Central memory CD8-positive, alpha-beta T cell (primary cell): ENCODE measurements at regions not wholly inside any gene's neighbourhood (a gene's known extent, or its start where the extent isn't known, plus 50 kb on each side); places are given as distances from the start of the nearest gene placed in this dataset.
"Not testable (repeated sequence)": the region's sequence is repeated elsewhere in the genome, so short reads cannot be mapped to it uniquely, and the experiment has no call there.

Experiments
- ATAC-seq: fragments of 150-1000 bp; cut with Tn5 transposase; replicated peaks from 2 replicates; pipeline ENCODE4 v1.10.0; 2022; ENCODE audit warnings: mild to moderate bottlenecking, moderate FRiP score, moderate number of reproducible peaks; ENCODE audit not compliant: poor library complexity, severe bottlenecking; ENCODE audit errors: extremely low read depth
- DNase-seq, 2 donors: peaks; one replicate each; pipeline ENCODE4 v3.0.0; 2021; ENCODE audit warnings: low spot score in 2 of 2
- H3K27ac Mint-ChIP-seq: one replicate; pipeline ENCODE4 v1.8.0; 2022; ENCODE audit warnings: low read depth, mild to moderate bottlenecking, moderate library complexity, mixed read lengths
- H3K27me3 Mint-ChIP-seq: one replicate; pipeline ENCODE4 v1.8.0; 2022; ENCODE audit warnings: mixed read lengths
- H3K36me3 Mint-ChIP-seq: one replicate; pipeline ENCODE4 v1.8.0; 2022; ENCODE audit warnings: mild to moderate bottlenecking, moderate library complexity, mixed read lengths; ENCODE audit not compliant: insufficient read depth
- H3K4me1 Mint-ChIP-seq: one replicate; pipeline ENCODE4 v1.8.0; 2022; ENCODE audit warnings: mixed read lengths
- H3K4me3 Mint-ChIP-seq: one replicate; pipeline ENCODE4 v1.8.0; 2022; ENCODE audit warnings: mild to moderate bottlenecking, moderate library complexity, mixed read lengths
- H3K9me3 Mint-ChIP-seq: one replicate; pipeline ENCODE4 v1.8.0; 2022; ENCODE audit warnings: mixed read lengths

DNA sequence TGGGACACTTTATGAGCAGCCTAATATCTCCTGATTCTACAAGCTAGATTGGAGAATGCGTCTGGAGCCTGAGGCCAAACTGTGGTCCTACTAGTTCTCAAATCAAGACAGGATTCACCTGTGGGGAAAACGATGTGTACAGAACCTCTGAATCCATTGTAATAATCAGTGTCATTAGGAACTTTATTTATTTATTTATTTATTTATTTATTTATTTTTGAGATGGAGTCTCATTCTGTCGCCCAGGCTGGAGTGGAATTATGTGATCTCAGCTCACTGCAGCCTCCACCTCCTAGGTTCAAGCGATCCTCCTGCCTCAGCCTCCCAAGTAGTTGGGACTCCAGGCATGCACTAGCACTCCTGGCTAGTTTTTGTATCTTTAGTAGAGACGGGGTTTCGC, 52.6 kb upstream of the KIF26B start:
- not testable (repeated sequence) for H3K4me3 Mint-ChIP-seq, ATAC-seq, DNase-seq, H3K36me3 Mint-ChIP-seq, H3K4me1 Mint-ChIP-seq, H3K27me3 Mint-ChIP-seq, H3K27ac Mint-ChIP-seq, H3K9me3 Mint-ChIP-seq

- ATAC-seq: no peak
- Mint-ChIP-seq H3K4me3 (no peak overlapping the region), H3K4me1 (no peaks in the 10 kb centered on the region)
These were observed 55.4 kb upstream of the KIF26B start for GRCh38 chr1:245099401-245099800.

GRCh38 chr1:245098924-245099323, 55.9 kb upstream of the KIF26B start:
- H3K27me3 Mint-ChIP-seq: no peaks in the 10 kb centered on the region
- H3K9me3 Mint-ChIP-seq: no peaks in the 10 kb centered on the region
- no peak overlapping the region for H3K4me3 Mint-ChIP-seq
- no peak overlapping the region for H3K27ac Mint-ChIP-seq
- ATAC-seq (no peak), DNase-seq (no peak)
- H3K4me1 Mint-ChIP-seq: no peaks in the 10 kb centered on the region
- no peaks in the 10 kb centered on the region for H3K36me3 Mint-ChIP-seq

More at GRCh38 chr1:245099401-245099800, 55.4 kb upstream of the KIF26B start:
- H3K27ac Mint-ChIP-seq: no peak overlapping the region
- H3K27me3 Mint-ChIP-seq: no peaks in the 10 kb centered on the region
- no peak for DNase-seq
- no peaks in the 10 kb centered on the region for H3K36me3 Mint-ChIP-seq
- no peaks in the 10 kb centered on the region for H3K9me3 Mint-ChIP-seq

DNA sequence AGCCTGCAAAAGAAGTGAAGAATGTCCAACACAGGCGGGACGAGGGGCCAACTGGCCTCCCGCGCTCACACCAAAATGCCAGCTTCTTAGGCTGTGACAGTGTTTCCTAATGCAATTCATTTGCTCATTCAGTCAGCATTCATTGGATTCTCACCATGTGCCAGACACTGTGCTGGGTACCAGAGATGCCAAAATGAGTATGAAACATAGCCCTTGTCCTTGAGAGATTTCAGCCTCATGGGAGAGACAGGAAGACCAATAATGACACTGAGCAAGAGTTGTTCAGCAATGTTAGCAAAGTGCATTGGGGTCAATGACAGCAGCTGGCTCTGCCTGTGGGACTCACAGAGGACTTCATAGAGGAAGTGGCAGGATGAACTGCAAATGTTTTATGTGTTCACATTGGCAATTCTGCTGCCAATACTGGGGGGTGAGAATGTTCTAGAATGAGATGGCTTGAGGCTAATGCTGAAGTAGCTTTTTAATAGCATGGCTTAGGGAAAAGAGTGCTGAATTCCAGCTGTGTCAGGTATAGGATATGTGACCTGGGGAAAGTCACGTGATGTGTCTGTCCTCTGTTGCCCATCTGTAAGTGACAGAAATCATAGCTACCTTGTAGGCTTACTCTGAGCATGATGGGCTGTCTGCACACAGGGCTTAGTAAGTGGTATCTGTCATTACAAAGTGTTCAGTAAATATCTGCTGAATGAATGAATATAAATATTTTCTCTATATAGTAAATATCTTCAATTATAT, 58.3 kb upstream of the KIF26B start:
- Mint-ChIP-seq H3K4me3 (no peak overlapping the region), H3K27me3 (no peaks in the 10 kb centered on the region), H3K4me1 (no peaks in the 10 kb centered on the region), H3K9me3 (no peaks in the 10 kb centered on the region), H3K36me3 (no peaks in the 10 kb centered on the region), H3K27ac (no peak overlapping the region)
- ATAC-seq: no peak
- DNase-seq: no peak

- Mint-ChIP-seq H3K36me3 (no peaks in the 10 kb centered on the region), H3K27ac (no peak overlapping the region), H3K9me3 (no peaks in the 10 kb centered on the region), H3K27me3 (no peaks in the 10 kb centered on the region), H3K4me1 (no peaks in the 10 kb centered on the region), H3K4me3 (no peak overlapping the region)
- no peak for ATAC-seq
- no peak for DNase-seq
These were observed 58.9 kb upstream of the KIF26B start for GRCh38 chr1:245095903-245096302.

GRCh38 chr1:245094954-245095353, 59.8 kb upstream of the KIF26B start:
- no peak for DNase-seq
- ATAC-seq: no peak
- Mint-ChIP-seq H3K4me1 (no peaks in the 10 kb centered on the region), H3K27ac (no peak overlapping the region), H3K36me3 (no peaks in the 10 kb centered on the region), H3K9me3 (no peaks in the 10 kb centered on the region), H3K27me3 (no peaks in the 10 kb centered on the region), H3K4me3 (no peak overlapping the region)

- H3K27ac Mint-ChIP-seq: no peak overlapping the region
- DNase-seq: no peak
- no peaks in the 10 kb centered on the region for H3K9me3 Mint-ChIP-seq
- no peak overlapping the region for H3K4me3 Mint-ChIP-seq
- H3K36me3 Mint-ChIP-seq: no peaks in the 10 kb centered on the region
- H3K27me3 Mint-ChIP-seq: no peaks in the 10 kb centered on the region
- ATAC-seq: no peak
- no peaks in the 10 kb centered on the region for H3K4me1 Mint-ChIP-seq
These were observed 60.7 kb upstream of the KIF26B start for GRCh38 chr1:245094092-245094491.

- ATAC-seq (no peak), DNase-seq (no peak)
- Mint-ChIP-seq H3K36me3 (peaks cover 1% of the 10 kb centered on the region), H3K9me3 (no peaks in the 10 kb centered on the region), H3K27me3 (no peaks in the 10 kb centered on the region), H3K4me1 (no peaks in the 10 kb centered on the region), H3K4me3 (no peak overlapping the region), H3K27ac (no peak overlapping the region)
These were observed 62.2 kb upstream of the KIF26B start for GRCh38 chr1:245092638-245092976.

DNA sequence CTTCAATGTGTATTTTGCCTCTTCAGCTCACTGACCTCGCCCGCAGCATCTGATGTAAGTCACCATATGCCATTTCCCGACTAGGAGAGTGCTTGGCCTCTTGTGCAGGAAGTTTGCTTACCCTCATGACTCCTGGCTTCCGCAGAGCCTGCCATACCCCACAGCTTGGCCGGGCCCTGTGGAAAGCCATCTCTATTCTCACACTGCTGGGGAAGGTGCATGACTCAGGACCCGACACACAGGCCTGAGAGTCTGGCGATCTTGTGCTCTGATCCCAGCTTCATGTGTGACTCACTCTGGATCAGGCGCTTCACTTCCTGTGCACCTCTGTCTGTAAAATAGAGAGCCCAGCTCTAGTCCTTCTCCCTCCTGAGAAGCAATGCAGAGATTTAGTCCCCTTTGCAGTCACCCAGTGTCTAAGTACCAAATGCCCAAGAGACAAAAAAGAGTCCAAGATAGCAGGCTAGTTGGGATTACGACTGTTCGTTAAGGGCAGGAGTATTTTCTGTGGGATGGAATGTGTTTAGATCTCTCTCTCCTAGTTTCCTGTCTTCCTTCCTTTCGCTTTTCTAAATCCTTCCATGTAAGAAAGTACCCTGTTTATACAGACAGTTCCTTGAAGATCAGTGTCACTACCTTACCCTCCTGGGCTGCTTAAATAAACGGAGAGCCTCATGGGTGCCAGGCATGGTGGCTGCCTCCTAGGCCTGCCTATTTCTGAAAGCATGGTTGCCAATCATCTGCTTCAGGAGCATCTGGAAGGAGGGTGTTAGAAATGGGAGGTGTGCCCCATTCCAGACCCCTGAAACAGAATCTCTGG, 62.8 kb upstream of the KIF26B start:
- Mint-ChIP-seq H3K27ac (no peak overlapping the region), H3K4me3 (no peak overlapping the region), H3K9me3 (no peaks in the 10 kb centered on the region), H3K27me3 (no peaks in the 10 kb centered on the region), H3K4me1 (no peaks in the 10 kb centered on the region), H3K36me3 (peaks cover 1% of the 10 kb centered on the region)
- no peak for ATAC-seq
- DNase-seq: no peak

- Mint-ChIP-seq H3K27ac (no peak overlapping the region), H3K36me3 (peaks cover 1% of the 10 kb centered on the region), H3K27me3 (no peaks in the 10 kb centered on the region), H3K9me3 (no peaks in the 10 kb centered on the region), H3K4me3 (no peak overlapping the region), H3K4me1 (no peaks in the 10 kb centered on the region)
- no peak for DNase-seq
- no peak for ATAC-seq
These were observed 63.6 kb upstream of the KIF26B start for GRCh38 chr1:245091171-245091621.

- DNase-seq: no peak
- no peak overlapping the region for H3K4me3 Mint-ChIP-seq
- ATAC-seq: no peak
- peaks cover 1% of the 10 kb centered on the region for H3K36me3 Mint-ChIP-seq
- no peak overlapping the region for H3K27ac Mint-ChIP-seq
- no peaks in the 10 kb centered on the region for H3K9me3 Mint-ChIP-seq
- no peaks in the 10 kb centered on the region for H3K4me1 Mint-ChIP-seq
- no peaks in the 10 kb centered on the region for H3K27me3 Mint-ChIP-seq
These were observed 64.2 kb upstream of the KIF26B start for GRCh38 chr1:245090491-245091090.

DNA sequence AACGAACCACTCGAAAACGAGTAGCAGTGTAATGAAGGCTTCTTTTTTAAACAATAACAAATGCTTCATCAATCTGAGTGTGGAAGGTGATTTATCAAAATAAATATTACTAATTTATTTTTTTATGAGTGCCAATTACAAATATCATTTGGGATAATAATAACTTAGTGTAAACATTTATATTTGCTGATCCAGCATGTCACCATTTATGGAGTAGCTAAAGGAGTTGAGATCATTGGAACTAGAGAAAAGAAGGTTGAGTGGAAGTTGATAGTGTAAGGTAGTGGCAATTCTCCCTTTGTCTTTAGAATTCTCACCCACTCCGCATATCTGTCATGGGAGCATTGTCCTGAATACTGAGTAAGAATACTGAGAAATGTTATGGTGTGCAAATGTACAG, 67.1 kb upstream of the KIF26B start:
- no peaks in the 10 kb centered on the region for H3K4me1 Mint-ChIP-seq
- H3K9me3 Mint-ChIP-seq: no peaks in the 10 kb centered on the region
- no peaks in the 10 kb centered on the region for H3K27me3 Mint-ChIP-seq
- H3K27ac Mint-ChIP-seq: no peak overlapping the region
- ATAC-seq: no peak
- H3K4me3 Mint-ChIP-seq: no peak overlapping the region
- H3K36me3 Mint-ChIP-seq: peaks cover 1% of the 10 kb centered on the region
- no peak for DNase-seq
